ENCODE measurements at regions not wholly inside any gene's neighbourhood (a gene's known extent, or its start where the extent isn't known, plus 50 kb on each side); places are given as distances from the start of the nearest gene placed in this dataset.
"Not testable (repeated sequence)": the region's sequence is repeated elsewhere in the genome, so short reads cannot be mapped to it uniquely, and the experiment has no call there.

- no CpG with 5 or more reads among the region's 2 CpGs for WGBS (ENCODE audit: insufficient coverage)
- Histone ChIP-seq H3K4me3 (ENCODE audit: low read length) (no peak overlapping the region), H3K27ac (ENCODE audit: low read length) (no peak overlapping the region), H3K27me3 (ENCODE audit: control insufficient read depth, insufficient read depth, low read length) (no peaks in the 10 kb centered on the region), H3K9me3 (replicated peaks; ENCODE audit: control insufficient read depth, low read depth, low read length) (peaks cover 12% of the 10 kb centered on the region), H3K36me3 (ENCODE audit: control insufficient read depth, insufficient read depth, low read length) (no peaks in the 10 kb centered on the region), H3K4me1 (ENCODE audit: control insufficient read depth, insufficient read depth, low read length) (peaks cover 2% of the 10 kb centered on the region)
- no peak for DNase-seq
These were observed 73.8 kb upstream of the ECI2 start for GRCh38 chr6:4209196-4209595.

- H3K4me1 ChIP-seq (ENCODE audit: control insufficient read depth, insufficient read depth, low read length): peaks cover 2% of the 10 kb centered on the region
- peaks cover 3% of the 10 kb centered on the region for H3K9me3 ChIP-seq (replicated peaks; ENCODE audit: control insufficient read depth, low read depth, low read length)
- H3K27ac ChIP-seq (ENCODE audit: low read length): no peak overlapping the region
- H3K27me3 ChIP-seq (ENCODE audit: control insufficient read depth, insufficient read depth, low read length): no peaks in the 10 kb centered on the region
- H3K36me3 ChIP-seq (ENCODE audit: control insufficient read depth, insufficient read depth, low read length): no peaks in the 10 kb centered on the region
- H3K4me3 ChIP-seq (ENCODE audit: low read length): no peak overlapping the region
- DNase-seq: no peak
- 63% methylated on average over 2 of the region's 2 CpGs for WGBS (ENCODE audit: insufficient coverage)
These were observed 72.8 kb upstream of the ECI2 start for GRCh38 chr6:4208158-4208557.

DNA sequence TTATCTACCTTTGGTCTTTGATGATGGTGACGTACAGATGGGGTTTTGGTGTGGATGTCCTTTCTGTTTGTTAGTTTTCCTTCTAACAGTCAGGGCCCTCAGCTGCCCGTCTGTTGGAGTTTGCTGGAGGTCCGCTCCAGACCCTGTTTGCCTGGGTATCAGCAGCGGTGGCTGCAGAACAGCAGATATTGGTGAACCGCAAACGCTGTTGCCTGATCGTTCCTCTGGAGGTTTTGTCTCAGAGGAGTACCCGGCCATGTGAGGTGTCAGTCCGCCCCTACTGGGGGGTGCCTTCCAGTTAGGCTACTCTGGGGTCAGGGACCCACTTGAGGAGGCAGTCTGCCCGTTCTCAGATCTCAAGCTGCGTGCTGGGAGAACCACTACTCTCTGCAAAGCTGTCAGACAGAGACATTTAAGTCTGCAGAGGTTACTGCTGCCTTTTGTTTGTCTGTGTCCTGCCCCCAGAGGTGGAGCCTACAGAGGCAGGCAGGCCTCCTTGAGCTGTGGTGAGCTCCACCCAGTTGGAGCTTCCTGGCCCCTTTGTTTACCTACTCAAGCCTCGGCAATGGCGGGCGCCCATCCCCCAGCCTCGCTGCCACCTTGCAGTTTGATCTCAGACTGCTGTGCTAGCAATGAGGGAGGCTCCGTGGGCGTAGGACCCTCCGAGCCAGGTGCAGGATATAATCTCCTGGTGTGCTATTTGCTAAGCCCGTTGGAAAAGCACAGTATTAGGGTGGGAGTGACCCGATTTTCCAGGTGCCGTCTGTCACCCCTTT is 68.5 kb upstream of the ECI2 start:
- not testable (repeated sequence) for H3K4me1 ChIP-seq (ENCODE audit: control insufficient read depth, insufficient read depth, low read length); DNase-seq; H3K4me3 ChIP-seq (ENCODE audit: low read length); H3K36me3 ChIP-seq (ENCODE audit: control insufficient read depth, insufficient read depth, low read length); H3K9me3 ChIP-seq (replicated peaks; ENCODE audit: control insufficient read depth, low read depth, low read length); H3K27me3 ChIP-seq (ENCODE audit: control insufficient read depth, insufficient read depth, low read length); H3K27ac ChIP-seq (ENCODE audit: low read length)
- WGBS (ENCODE audit: insufficient coverage): over 99% methylated on average over 11 of the region's 21 CpGs

GRCh38 chr6:4192627-4193026 is 57.3 kb upstream of the ECI2 start:
- Histone ChIP-seq H3K4me1 (ENCODE audit: control insufficient read depth, insufficient read depth, low read length) (no peaks in the 10 kb centered on the region), H3K27ac (ENCODE audit: low read length) (no peak overlapping the region), H3K27me3 (ENCODE audit: control insufficient read depth, insufficient read depth, low read length) (no peaks in the 10 kb centered on the region), H3K4me3 (ENCODE audit: low read length) (no peak overlapping the region), H3K36me3 (ENCODE audit: control insufficient read depth, insufficient read depth, low read length) (no peaks in the 10 kb centered on the region), H3K9me3 (replicated peaks; ENCODE audit: control insufficient read depth, low read depth, low read length) (no peaks in the 10 kb centered on the region)
- DNase-seq: no peak
- 81% methylated on average over 2 of the region's 3 CpGs for WGBS (ENCODE audit: insufficient coverage)

- Histone ChIP-seq H3K4me3 (ENCODE audit: low read length) (no peak overlapping the region), H3K9me3 (replicated peaks; ENCODE audit: control insufficient read depth, low read depth, low read length) (no peaks in the 10 kb centered on the region), H3K27me3 (ENCODE audit: control insufficient read depth, insufficient read depth, low read length) (no peaks in the 10 kb centered on the region), H3K4me1 (ENCODE audit: control insufficient read depth, insufficient read depth, low read length) (no peaks in the 10 kb centered on the region), H3K36me3 (ENCODE audit: control insufficient read depth, insufficient read depth, low read length) (no peaks in the 10 kb centered on the region), H3K27ac (ENCODE audit: low read length) (no peak overlapping the region)
- no peak for DNase-seq
- no CpG with 5 or more reads among the region's 1 CpG for WGBS (ENCODE audit: insufficient coverage)
These were observed 56.8 kb upstream of the ECI2 start for GRCh38 chr6:4192173-4192572.

DNA sequence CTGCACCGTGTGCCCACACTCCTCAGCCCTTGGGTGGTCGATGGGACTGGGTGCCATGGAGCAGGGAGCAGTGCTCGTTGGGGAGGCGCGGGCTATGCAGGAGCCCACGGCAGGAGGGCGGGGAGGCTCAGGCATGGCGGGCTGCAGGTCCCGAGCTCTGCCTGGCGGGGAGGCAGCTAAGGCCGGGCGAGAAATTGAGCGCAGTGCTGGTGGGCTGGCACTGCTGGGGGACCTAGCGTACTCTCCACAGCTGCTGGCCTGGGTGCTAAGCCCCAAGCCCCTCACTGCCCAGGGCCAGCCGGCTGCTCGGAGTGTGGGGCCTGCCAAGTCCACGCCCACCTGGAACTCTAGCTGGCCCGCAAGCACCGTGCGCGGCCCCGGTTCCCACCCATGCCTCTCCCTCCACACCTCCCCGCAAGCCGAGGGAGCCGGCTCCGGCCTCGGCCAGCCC is 55.9 kb upstream of the ECI2 start:
- Histone ChIP-seq H3K4me1 (ENCODE audit: control insufficient read depth, insufficient read depth, low read length) (no peaks in the 10 kb centered on the region), H3K4me3 (ENCODE audit: low read length) (no peak overlapping the region), H3K27ac (ENCODE audit: low read length) (no peak overlapping the region), H3K27me3 (ENCODE audit: control insufficient read depth, insufficient read depth, low read length) (no peaks in the 10 kb centered on the region), H3K9me3 (replicated peaks; ENCODE audit: control insufficient read depth, low read depth, low read length) (no peaks in the 10 kb centered on the region), H3K36me3 (ENCODE audit: control insufficient read depth, insufficient read depth, low read length) (no peaks in the 10 kb centered on the region)
- 94% methylated on average over 22 of the region's 27 CpGs for WGBS (ENCODE audit: insufficient coverage)
- DNase-seq: no peak

DNA sequence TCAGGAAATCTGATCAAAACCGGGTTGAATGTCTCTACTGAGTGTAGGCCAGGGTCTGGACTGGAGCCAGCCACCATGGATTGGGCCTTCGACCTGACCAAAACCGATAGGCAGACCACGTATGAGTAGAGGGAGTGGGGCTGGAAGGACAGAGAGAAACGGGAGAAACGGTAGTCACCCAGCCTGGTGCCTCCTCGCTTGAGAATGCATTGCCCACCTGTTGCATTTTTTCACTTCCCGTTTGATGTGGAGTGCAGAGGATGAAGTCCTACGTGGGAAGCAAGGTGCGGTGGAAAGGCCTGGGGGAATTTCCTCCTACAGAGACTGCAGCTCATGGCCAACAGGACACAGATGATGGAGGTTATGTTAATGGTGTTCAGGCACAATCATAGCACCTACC is 53.9 kb upstream of the ECI2 start:
- DNase-seq: no peak
- Histone ChIP-seq H3K4me3 (ENCODE audit: low read length) (no peak overlapping the region), H3K9me3 (replicated peaks; ENCODE audit: control insufficient read depth, low read depth, low read length) (no peaks in the 10 kb centered on the region), H3K36me3 (ENCODE audit: control insufficient read depth, insufficient read depth, low read length) (no peaks in the 10 kb centered on the region), H3K4me1 (ENCODE audit: control insufficient read depth, insufficient read depth, low read length) (no peaks in the 10 kb centered on the region), H3K27ac (ENCODE audit: low read length) (no peak overlapping the region), H3K27me3 (ENCODE audit: control insufficient read depth, insufficient read depth, low read length) (no peaks in the 10 kb centered on the region)
- WGBS (ENCODE audit: insufficient coverage): 88% methylated on average over 8 of the region's 10 CpGs

DNA sequence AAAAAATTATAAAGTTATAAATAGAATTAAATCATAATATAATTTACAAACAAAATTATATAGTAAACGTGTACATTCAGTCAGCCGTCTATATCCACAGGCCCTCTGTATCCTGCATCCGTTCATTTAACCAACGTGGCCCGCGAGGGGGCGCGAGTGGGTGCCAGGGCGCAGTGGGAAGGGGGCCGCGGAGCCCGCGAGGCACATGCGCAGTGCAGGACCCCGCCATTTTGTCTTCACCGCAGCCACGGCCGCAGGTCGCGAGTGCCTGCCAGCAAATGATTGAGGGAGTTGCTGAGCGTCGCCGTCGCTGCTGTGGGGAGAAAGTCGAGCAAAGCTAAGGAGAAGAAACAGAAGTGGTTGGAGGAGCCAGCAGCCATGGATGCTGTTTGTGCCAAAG is 53.4 kb upstream of the ECI2 start:
- Histone ChIP-seq H3K4me1 (ENCODE audit: control insufficient read depth, insufficient read depth, low read length) (no peaks in the 10 kb centered on the region), H3K36me3 (ENCODE audit: control insufficient read depth, insufficient read depth, low read length) (no peaks in the 10 kb centered on the region), H3K27ac (ENCODE audit: low read length) (no peak overlapping the region), H3K9me3 (replicated peaks; ENCODE audit: control insufficient read depth, low read depth, low read length) (no peaks in the 10 kb centered on the region), H3K4me3 (ENCODE audit: low read length) (no peak overlapping the region), H3K27me3 (ENCODE audit: control insufficient read depth, insufficient read depth, low read length) (no peaks in the 10 kb centered on the region)
- 97% methylated on average over 24 of the region's 25 CpGs for WGBS (ENCODE audit: insufficient coverage)
- no peak for DNase-seq

DNA sequence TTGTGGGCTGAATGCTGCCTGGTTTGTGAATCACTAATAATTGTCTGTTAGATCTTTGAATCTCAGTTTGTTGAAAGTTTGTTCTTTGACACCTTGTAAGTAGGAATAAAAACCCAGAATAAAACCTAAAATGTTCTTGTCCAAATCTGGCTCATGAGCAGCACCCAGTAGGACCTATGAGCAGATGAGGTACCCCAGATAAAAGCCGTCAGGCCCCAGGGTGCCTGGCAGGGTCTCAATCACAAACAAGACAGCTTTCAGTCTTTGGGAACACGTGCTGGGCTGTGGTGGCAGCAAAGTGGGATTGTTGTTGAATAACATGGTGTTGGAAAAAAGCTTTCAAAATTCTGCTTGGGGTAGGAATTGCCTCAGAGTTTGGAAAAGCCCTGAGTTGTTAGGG is 52.1 kb upstream of the ECI2 start:
- no peaks in the 10 kb centered on the region for H3K9me3 ChIP-seq (replicated peaks; ENCODE audit: control insufficient read depth, low read depth, low read length)
- H3K4me3 ChIP-seq (ENCODE audit: low read length): no peak overlapping the region
- H3K36me3 ChIP-seq (ENCODE audit: control insufficient read depth, insufficient read depth, low read length): no peaks in the 10 kb centered on the region
- no peak overlapping the region for H3K27ac ChIP-seq (ENCODE audit: low read length)
- H3K27me3 ChIP-seq (ENCODE audit: control insufficient read depth, insufficient read depth, low read length): no peaks in the 10 kb centered on the region
- 63% methylated on average over 2 of the region's 2 CpGs for WGBS (ENCODE audit: insufficient coverage)
- no peak for DNase-seq
- H3K4me1 ChIP-seq (ENCODE audit: control insufficient read depth, insufficient read depth, low read length): no peaks in the 10 kb centered on the region

- WGBS (ENCODE audit: insufficient coverage): 57% methylated on average over 3 of the region's 4 CpGs
- H3K27me3 ChIP-seq (ENCODE audit: control insufficient read depth, insufficient read depth, low read length): no peaks in the 10 kb centered on the region
- H3K36me3 ChIP-seq (ENCODE audit: control insufficient read depth, insufficient read depth, low read length): no peaks in the 10 kb centered on the region
- no peaks in the 10 kb centered on the region for H3K4me1 ChIP-seq (ENCODE audit: control insufficient read depth, insufficient read depth, low read length)
- peak; percentile 43 for DNase-seq
- H3K4me3 ChIP-seq (ENCODE audit: low read length): no peak overlapping the region
- no peaks in the 10 kb centered on the region for H3K9me3 ChIP-seq (replicated peaks; ENCODE audit: control insufficient read depth, low read depth, low read length)
- H3K27ac ChIP-seq (ENCODE audit: low read length): no peak overlapping the region
These were observed 51.0 kb upstream of the ECI2 start for GRCh38 chr6:4186385-4186784.

- H3K4me1 ChIP-seq (ENCODE audit: control insufficient read depth, insufficient read depth, low read length): no peaks in the 10 kb centered on the region
- no peaks in the 10 kb centered on the region for H3K9me3 ChIP-seq (replicated peaks; ENCODE audit: control insufficient read depth, low read depth, low read length)
- H3K27me3 ChIP-seq (ENCODE audit: control insufficient read depth, insufficient read depth, low read length): no peaks in the 10 kb centered on the region
- no peak for DNase-seq
- H3K27ac ChIP-seq (ENCODE audit: low read length): no peak overlapping the region
- H3K4me3 ChIP-seq (ENCODE audit: low read length): no peak overlapping the region
- H3K36me3 ChIP-seq (ENCODE audit: control insufficient read depth, insufficient read depth, low read length): no peaks in the 10 kb centered on the region
- 67% methylated on average over 1 of the region's 2 CpGs for WGBS (ENCODE audit: insufficient coverage)
These were observed 50.5 kb upstream of the ECI2 start for GRCh38 chr6:4185846-4186245.
